ENCODE measurements at regions not wholly inside any gene's neighbourhood (a gene's known extent, or its start where the extent isn't known, plus 50 kb on each side); places are given as distances from the start of the nearest gene placed in this dataset.

DNA sequence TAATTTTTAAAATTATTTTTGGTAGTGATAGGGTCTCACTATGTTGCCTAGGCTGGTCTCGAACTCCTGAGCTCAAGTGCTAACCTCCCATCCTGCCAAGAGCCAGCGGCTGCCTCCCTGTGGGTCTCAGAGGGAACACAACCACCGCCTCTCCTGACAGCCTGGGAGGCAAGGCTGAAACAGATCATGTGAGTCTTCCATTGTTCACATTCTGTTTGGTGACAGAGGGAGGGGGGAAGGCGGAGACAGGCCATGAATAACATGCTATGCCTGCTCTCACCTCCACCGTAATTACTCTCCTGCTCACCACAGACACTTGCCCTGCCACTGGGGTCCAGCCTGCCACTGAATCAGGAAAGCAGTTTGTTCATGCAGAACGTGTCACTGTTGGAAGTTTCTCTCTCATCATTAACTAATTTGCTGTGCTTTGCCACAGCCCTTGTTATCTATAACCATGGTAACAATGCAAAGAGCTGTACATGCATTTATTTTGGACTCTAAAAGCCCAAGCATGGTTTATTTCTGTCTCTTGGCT, 78.4 kb upstream of the RASGRF1 start:
- no peaks in the 10 kb centered on the region for H3K36me3 ChIP-seq
- H3K4me3 ChIP-seq (ENCODE audit: low read depth, low read length): no peak overlapping the region
- TF ChIP-seq CTCF (IDR thresholded peaks at IDR 0.05; ENCODE audit: low read depth, low read length): peak; percentile 57
- H3K4me1 ChIP-seq: peaks cover 51% of the 10 kb centered on the region
- H3K27me3 ChIP-seq: no peaks in the 10 kb centered on the region
- no peaks in the 10 kb centered on the region for H3K9me3 ChIP-seq
- peak; percentile 75 for DNase-seq

- Histone ChIP-seq H3K36me3 (no peaks in the 10 kb centered on the region), H3K27me3 (no peaks in the 10 kb centered on the region), H3K9me3 (no peaks in the 10 kb centered on the region), H3K4me3 (ENCODE audit: low read depth, low read length) (no peak overlapping the region), H3K4me1 (peaks cover 46% of the 10 kb centered on the region)
- DNase-seq: no peak
- TF ChIP-seq CTCF (IDR thresholded peaks at IDR 0.05; ENCODE audit: low read depth, low read length): no peak
Observed at GRCh38 chr15:79167776-79168175, 77.2 kb upstream of the RASGRF1 start.

- no peaks in the 10 kb centered on the region for H3K27me3 ChIP-seq
- no peaks in the 10 kb centered on the region for H3K9me3 ChIP-seq
- TF ChIP-seq CTCF (IDR thresholded peaks at IDR 0.05; ENCODE audit: low read depth, low read length): no peak
- no peak overlapping the region for H3K4me3 ChIP-seq (ENCODE audit: low read depth, low read length)
- H3K36me3 ChIP-seq: no peaks in the 10 kb centered on the region
- peaks cover 33% of the 10 kb centered on the region for H3K4me1 ChIP-seq
- no peak for DNase-seq
Observed at GRCh38 chr15:79166311-79166955, 75.9 kb upstream of the RASGRF1 start.

DNA sequence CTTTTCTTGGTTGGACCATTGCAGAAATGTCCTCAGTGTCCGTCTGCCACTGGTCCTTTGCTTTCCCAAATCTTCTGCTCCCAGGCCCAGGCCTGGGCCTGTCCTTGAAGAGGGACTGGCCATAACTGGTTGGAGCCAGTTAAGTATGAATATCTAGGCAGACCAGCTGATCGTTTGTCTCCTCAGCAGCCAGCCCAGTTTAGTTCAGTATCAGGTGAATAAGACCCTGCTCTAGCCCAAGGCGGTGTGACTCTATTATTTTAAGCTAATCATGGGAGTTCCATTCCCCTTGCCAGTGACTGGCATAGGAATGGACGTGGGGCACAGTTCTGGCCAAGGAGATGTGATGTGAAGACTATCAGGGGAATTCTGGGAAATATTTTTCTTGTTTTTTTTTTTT, 73.9 kb upstream of the RASGRF1 start:
- H3K27me3 ChIP-seq: no peaks in the 10 kb centered on the region
- H3K4me1 ChIP-seq: peaks cover 20% of the 10 kb centered on the region
- no peak overlapping the region for H3K4me3 ChIP-seq (ENCODE audit: low read depth, low read length)
- no peak for DNase-seq
- H3K9me3 ChIP-seq: no peaks in the 10 kb centered on the region
- H3K36me3 ChIP-seq: no peaks in the 10 kb centered on the region
- no peak for TF ChIP-seq CTCF (IDR thresholded peaks at IDR 0.05; ENCODE audit: low read depth, low read length)

DNA sequence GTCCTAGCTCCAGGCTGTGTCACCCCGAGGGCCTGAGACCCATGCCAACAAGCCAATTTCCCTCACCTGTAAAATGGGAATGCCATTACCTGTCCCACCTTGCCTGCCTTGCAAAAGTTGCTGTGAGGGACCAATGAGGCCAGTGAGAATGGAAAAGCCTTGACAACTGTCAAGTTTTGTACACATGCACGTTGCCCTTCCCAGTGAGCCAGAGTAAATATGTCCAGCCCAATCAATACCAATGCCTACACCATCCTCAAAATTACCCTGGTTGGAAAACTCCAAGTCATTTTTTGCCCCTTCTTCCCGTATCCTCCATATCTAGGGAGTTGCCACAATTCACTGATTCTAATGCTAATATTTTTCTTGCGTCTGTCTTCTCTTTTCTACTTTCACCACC, 73.5 kb upstream of the RASGRF1 start:
- H3K4me1 ChIP-seq: peaks cover 16% of the 10 kb centered on the region
- no peaks in the 10 kb centered on the region for H3K36me3 ChIP-seq
- no peak overlapping the region for H3K4me3 ChIP-seq (ENCODE audit: low read depth, low read length)
- no peak for TF ChIP-seq CTCF (IDR thresholded peaks at IDR 0.05; ENCODE audit: low read depth, low read length)
- no peaks in the 10 kb centered on the region for H3K27me3 ChIP-seq
- DNase-seq: no peak
- H3K9me3 ChIP-seq: no peaks in the 10 kb centered on the region

- peaks cover 9% of the 10 kb centered on the region for H3K4me1 ChIP-seq
- DNase-seq: no peak
- no peak overlapping the region for H3K4me3 ChIP-seq (ENCODE audit: low read depth, low read length)
- H3K27me3 ChIP-seq: no peaks in the 10 kb centered on the region
- TF ChIP-seq CTCF (IDR thresholded peaks at IDR 0.05; ENCODE audit: low read depth, low read length): no peak
- H3K9me3 ChIP-seq: no peaks in the 10 kb centered on the region
- no peaks in the 10 kb centered on the region for H3K36me3 ChIP-seq
Observed at GRCh38 chr15:79163395-79163794, 72.8 kb upstream of the RASGRF1 start.

Measured in BE2C (cell line).